Osteoblast (primary cell): ENCODE measurements at regions not wholly inside any gene's neighbourhood (a gene's known extent, or its start where the extent isn't known, plus 50 kb on each side); places are given as distances from the start of the nearest gene placed in this dataset.
A peak's percentile ranks its signal among the peaks of the same experiment; 100 is the strongest.

Experiments
- DNase-seq: peaks from one replicate; pipeline ENCODE4 v3.0.0; 2011; ENCODE audit warnings: low spot score, mixed read lengths; ENCODE audit not compliant: insufficient read length; ENCODE audit errors: missing footprints
- H2AFZ ChIP-seq: 2 replicates; pipeline ENCODE4 v1.6.0; 2011; ENCODE audit warnings: mild to moderate bottlenecking, low read length
- H3K27ac ChIP-seq: 2 replicates; pipeline ENCODE4 v1.5.1; 2011; ENCODE audit warnings: mild to moderate bottlenecking, low read depth, low read length, moderate library complexity
- H3K27me3 ChIP-seq: 2 replicates; pipeline ENCODE4 v1.6.0; 2012; ENCODE audit warnings: mild to moderate bottlenecking, control low read depth, inconsistent platforms, low read length, moderate library complexity; ENCODE audit not compliant: insufficient read depth
- H3K36me3 ChIP-seq: 2 replicates; pipeline ENCODE4 v1.5.1; 2011; ENCODE audit warnings: mild to moderate bottlenecking, low read length, control low read depth, moderate library complexity; ENCODE audit not compliant: insufficient read depth
- H3K4me1 ChIP-seq: 2 replicates; pipeline ENCODE4 v1.5.1; 2011; ENCODE audit warnings: mild to moderate bottlenecking, low read length, control low read depth, moderate library complexity; ENCODE audit not compliant: insufficient read depth
- H3K4me2 ChIP-seq: 2 replicates; pipeline ENCODE4 v1.6.0; 2011; ENCODE audit warnings: mild to moderate bottlenecking, low read length; ENCODE audit not compliant: insufficient read depth
- H3K4me3 ChIP-seq: fragments of 200-600 bp; sonication (generic); 3 replicates; pipeline ENCODE4 v1.5.1; 2012; ENCODE audit warnings: mild to moderate bottlenecking, low read length, inconsistent platforms; ENCODE audit not compliant: insufficient read depth
- H3K79me2 ChIP-seq: 2 replicates; pipeline ENCODE4 v1.6.0; 2012; ENCODE audit warnings: mild to moderate bottlenecking, low read length, control low read depth, inconsistent platforms; ENCODE audit not compliant: insufficient read depth
- H3K9me3 ChIP-seq: 2 replicates; pipeline ENCODE4 v1.5.1; 2011; ENCODE audit warnings: low read depth, low read length, control low read depth
- H4K20me1 ChIP-seq: 2 replicates; pipeline ENCODE4 v1.6.0; 2012; ENCODE audit warnings: mild to moderate bottlenecking, low read length, control low read depth; ENCODE audit not compliant: insufficient read depth
- TF ChIP-seq, protein P1 (sequence below): IDR thresholded peaks from 2 replicates; pipeline ENCODE4 v1.5.1; 2011; ENCODE audit warnings: mild to moderate bottlenecking, low read depth, low read length, moderate library complexity; ENCODE audit errors: extremely low read depth

DNA sequence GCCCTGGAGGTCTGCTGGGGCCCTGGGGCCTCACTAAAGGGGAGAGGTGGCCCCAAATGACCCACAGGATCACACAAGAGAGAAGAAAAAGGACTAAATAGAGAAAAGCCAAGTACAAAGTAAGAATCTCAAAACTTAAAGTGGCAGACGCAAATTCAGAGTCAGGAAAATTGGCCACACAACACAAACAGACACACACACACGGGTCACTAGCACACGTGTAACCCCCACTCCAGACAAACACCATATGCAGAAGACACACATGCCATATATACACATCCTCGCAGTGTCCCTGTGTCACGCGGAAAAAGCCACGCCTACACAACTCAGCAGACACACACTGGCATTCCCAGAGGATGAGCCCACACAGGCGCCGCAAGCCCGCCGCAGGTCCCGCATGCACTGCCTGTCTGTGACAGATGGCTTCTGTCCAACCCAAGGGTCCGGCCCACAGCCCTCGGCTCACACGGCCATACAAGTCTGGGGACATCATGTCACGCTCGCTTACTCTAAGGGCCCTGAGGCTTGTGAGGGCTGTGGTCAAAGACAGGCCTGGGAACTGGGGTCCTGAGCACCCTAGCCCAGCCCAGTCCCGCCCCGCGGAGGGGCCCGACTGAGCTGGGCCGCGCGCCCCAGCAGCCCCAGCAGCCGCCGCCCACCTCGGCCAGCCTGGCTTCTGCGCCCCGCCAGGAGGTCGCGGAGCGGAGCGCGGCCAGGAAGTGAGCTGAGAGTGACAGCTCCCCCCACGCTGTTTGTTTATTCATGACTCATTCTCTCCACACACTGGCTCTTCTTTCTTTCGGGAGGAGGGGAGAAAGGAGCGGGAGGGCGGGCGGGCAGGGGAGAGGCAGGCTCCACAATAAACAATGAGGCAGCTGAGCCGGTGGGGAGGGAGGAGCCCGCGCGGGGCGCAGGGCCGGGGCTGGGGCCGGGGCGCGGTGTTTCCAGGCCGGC is 95.5 kb upstream of the ZMIZ1 start:
- H3K4me2 ChIP-seq, result peak overlapping the region; percentile 86
- H3K27ac ChIP-seq, result peak overlapping the region; percentile 97
- no peaks in the 10 kb centered on the region for H3K36me3 ChIP-seq
- H3K4me1 ChIP-seq, result peaks cover 48% of the 10 kb centered on the region
- no peaks in the 10 kb centered on the region for H3K27me3 ChIP-seq
- peaks cover 10% of the 10 kb centered on the region for H3K79me2 ChIP-seq
- no peaks in the 10 kb centered on the region for H4K20me1 ChIP-seq
- TF ChIP-seq, protein P1, sequence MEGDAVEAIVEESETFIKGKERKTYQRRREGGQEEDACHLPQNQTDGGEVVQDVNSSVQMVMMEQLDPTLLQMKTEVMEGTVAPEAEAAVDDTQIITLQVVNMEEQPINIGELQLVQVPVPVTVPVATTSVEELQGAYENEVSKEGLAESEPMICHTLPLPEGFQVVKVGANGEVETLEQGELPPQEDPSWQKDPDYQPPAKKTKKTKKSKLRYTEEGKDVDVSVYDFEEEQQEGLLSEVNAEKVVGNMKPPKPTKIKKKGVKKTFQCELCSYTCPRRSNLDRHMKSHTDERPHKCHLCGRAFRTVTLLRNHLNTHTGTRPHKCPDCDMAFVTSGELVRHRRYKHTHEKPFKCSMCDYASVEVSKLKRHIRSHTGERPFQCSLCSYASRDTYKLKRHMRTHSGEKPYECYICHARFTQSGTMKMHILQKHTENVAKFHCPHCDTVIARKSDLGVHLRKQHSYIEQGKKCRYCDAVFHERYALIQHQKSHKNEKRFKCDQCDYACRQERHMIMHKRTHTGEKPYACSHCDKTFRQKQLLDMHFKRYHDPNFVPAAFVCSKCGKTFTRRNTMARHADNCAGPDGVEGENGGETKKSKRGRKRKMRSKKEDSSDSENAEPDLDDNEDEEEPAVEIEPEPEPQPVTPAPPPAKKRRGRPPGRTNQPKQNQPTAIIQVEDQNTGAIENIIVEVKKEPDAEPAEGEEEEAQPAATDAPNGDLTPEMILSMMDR, result no peak
- DNase-seq, result peak; percentile 99
- H2AFZ ChIP-seq, result peak overlapping the region; percentile 27
- peak overlapping the region; percentile 71 for H3K4me3 ChIP-seq
- no peaks in the 10 kb centered on the region for H3K9me3 ChIP-seq

GRCh38 chr10:78973901-78974616 is 94.7 kb upstream of the ZMIZ1 start:
- peak overlapping the region; percentile 74 for H3K4me2 ChIP-seq
- no peaks in the 10 kb centered on the region for H3K36me3 ChIP-seq
- TF ChIP-seq, protein P1, result no peak
- peaks cover 50% of the 10 kb centered on the region for H3K4me1 ChIP-seq
- peaks cover 10% of the 10 kb centered on the region for H3K79me2 ChIP-seq
- H2AFZ ChIP-seq, result no peak overlapping the region
- no peaks in the 10 kb centered on the region for H3K9me3 ChIP-seq
- H3K27ac ChIP-seq, result peak overlapping the region; percentile 94
- peak; percentile 80 for DNase-seq
- H3K27me3 ChIP-seq, result no peaks in the 10 kb centered on the region
- H4K20me1 ChIP-seq, result no peaks in the 10 kb centered on the region
- H3K4me3 ChIP-seq, result peak overlapping the region; percentile 63

DNA sequence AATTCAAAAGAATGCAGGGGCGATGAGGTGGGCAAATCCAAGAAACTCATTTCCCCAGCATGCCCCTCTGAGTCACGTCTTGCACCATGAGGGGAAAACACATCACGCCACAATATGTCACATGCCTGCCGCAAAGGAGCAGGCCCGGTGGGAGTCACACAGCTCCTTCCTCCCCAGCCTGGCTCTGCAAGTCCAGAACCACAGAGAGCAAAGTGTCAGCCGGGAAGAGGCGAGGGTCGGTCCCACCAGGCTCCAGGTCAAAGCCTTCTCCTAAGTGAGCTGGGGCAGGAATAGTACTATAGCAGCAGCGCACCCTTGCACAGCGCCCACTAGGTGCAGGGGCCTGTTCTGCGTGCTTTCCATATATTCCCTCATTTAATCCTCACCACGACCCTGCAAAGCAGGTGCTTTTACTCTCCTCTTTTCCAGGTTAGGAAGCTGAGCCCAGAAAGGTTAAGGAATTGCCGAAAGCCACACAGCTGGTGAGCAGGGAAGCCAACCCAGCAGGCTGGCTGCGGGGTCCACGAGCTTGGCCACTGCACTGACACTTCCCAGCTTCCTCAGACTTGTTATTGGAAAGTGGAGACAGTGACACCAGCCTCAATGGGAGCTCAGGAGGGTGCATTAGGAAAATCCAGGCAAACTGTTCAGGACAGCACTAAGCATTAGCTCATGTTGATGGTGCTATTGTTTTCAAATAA is 94.0 kb upstream of the ZMIZ1 start:
- Histone ChIP-seq H3K4me3 (peak overlapping the region; percentile 1), H3K4me1 (peaks cover 52% of the 10 kb centered on the region)

More for the DNA sequence above, 94.0 kb upstream of the ZMIZ1 start:
- peak; percentile 98 for DNase-seq
- Histone ChIP-seq H3K27ac (peak overlapping the region; percentile 94), H4K20me1 (no peaks in the 10 kb centered on the region), H3K4me2 (peak overlapping the region; percentile 74), H3K36me3 (no peaks in the 10 kb centered on the region), H3K27me3 (no peaks in the 10 kb centered on the region), H2AFZ (peak overlapping the region; percentile 58), H3K79me2 (peaks cover 10% of the 10 kb centered on the region), H3K9me3 (no peaks in the 10 kb centered on the region)
- TF ChIP-seq, protein P1, result peak; percentile 69
